H1 (cell line): ENCODE measurements at regions not wholly inside any gene's neighbourhood (a gene's known extent, or its start where the extent isn't known, plus 50 kb on each side); places are given as distances from the start of the nearest gene placed in this dataset.

ENCODE experiments used
- CTCF ChIA-PET: fragments of 300-600 bp; sonication (Branson Sonifier 250); formaldehyde crosslinking; loops from one replicate; lab custom pipeline; 2021; ENCODE audit not compliant: partially characterized antibody; lab: Charles Lee
- POLR2A ChIA-PET: fragments of 300-600 bp; sonication (Branson Sonifier 250); formaldehyde crosslinking; loops from one replicate; lab custom pipeline; 2021; ENCODE audit warnings: inconsistent platforms; ENCODE audit not compliant: partially characterized antibody; lab: Charles Lee
- DNase-seq, 2 experiments: peaks; one replicate each; pipeline versions ENCODE4 v3.0.0 to v3.0.0-alpha.2; 2010 to 2022; ENCODE audit warnings: low spot score in 2 of 2, low read depth in 1 of 2, mixed read lengths in 1 of 2
- FAIRE-seq: peaks from 2 replicates; lab custom pipeline; 2011; peaks lifted over from hg19 to GRCh38; lab: Jason Lieb, UNC
- H2AFZ ChIP-seq: 2 replicates; pipeline ENCODE4 v1.8.1; 2012; ENCODE audit warnings: low read length, inconsistent platforms
- H2AK5ac ChIP-seq: 2 replicates; pipeline ENCODE4 v1.6.1; 2013; ENCODE audit warnings: low read depth, low read length
- H2BK120ac ChIP-seq: replicated peaks from 2 replicates; pipeline ENCODE3; 2013; ENCODE audit warnings: low read depth, low read length, inconsistent platforms
- H2BK12ac ChIP-seq: 2 replicates; pipeline ENCODE4 v1.6.1; 2013; ENCODE audit warnings: low read depth, low read length
- H2BK15ac ChIP-seq: 2 replicates; pipeline ENCODE4 v1.6.1; 2013; ENCODE audit warnings: low read length
- H2BK20ac ChIP-seq: 2 replicates; pipeline ENCODE4 v1.6.1; 2013; ENCODE audit warnings: low read length
- H2BK5ac ChIP-seq: 2 replicates; pipeline ENCODE4 v1.6.1; 2013; ENCODE audit warnings: low read depth, low read length
- H3K14ac ChIP-seq: 2 replicates; pipeline ENCODE4 v1.6.1; 2013; ENCODE audit warnings: inconsistent platforms; ENCODE audit not compliant: insufficient read length
- H3K18ac ChIP-seq: 2 replicates; pipeline ENCODE4 v1.6.1; 2013; ENCODE audit warnings: low read length; ENCODE audit errors: extremely low read depth
- H3K23ac ChIP-seq: 2 replicates; pipeline ENCODE4 v1.6.1; 2013; ENCODE audit warnings: inconsistent platforms; ENCODE audit not compliant: insufficient read length
- H3K23me2 ChIP-seq: 2 replicates; pipeline ENCODE4 v1.6.1; 2013; ENCODE audit warnings: low read depth, low read length
- H3K27ac ChIP-seq: 2 replicates; pipeline ENCODE4 v1.6.1; 2011; ENCODE audit warnings: low read depth, low read length, inconsistent platforms
- H3K27me3 ChIP-seq, 4 experiments: replicated peaks in 1 of 4; 1 replicate in 1 of 4; 2 replicates in 3 of 4; pipeline versions ENCODE4 v1.6.1 to v1.8.1; 2011 to 2013; ENCODE audit warnings: low read length in 3 of 4, mild to moderate bottlenecking in 3 of 4, inconsistent platforms in 2 of 4, mixed read lengths in 2 of 4, moderate library complexity in 1 of 4; ENCODE audit not compliant: control insufficient read depth in 3 of 4, insufficient read depth in 3 of 4; ENCODE audit errors: extremely low read depth in 1 of 4
- H3K36me3 ChIP-seq, 4 experiments: 2 replicates each; pipeline versions ENCODE4 v1.6.1 to v1.8.1; 2011 to 2013; ENCODE audit warnings: mild to moderate bottlenecking in 4 of 4, low read length in 3 of 4, moderate library complexity in 2 of 4, control low read depth in 1 of 4, inconsistent platforms in 1 of 4; ENCODE audit not compliant: insufficient read depth in 4 of 4, control insufficient read depth in 2 of 4
- H3K4ac ChIP-seq: replicated peaks from 2 replicates; pipeline ENCODE3; 2013; ENCODE audit warnings: low read length, low read depth, mixed read lengths, inconsistent platforms; ENCODE audit not compliant: insufficient read length
- H3K4me1 ChIP-seq, 4 experiments: replicated peaks in 1 of 4; 1 replicate in 1 of 4; 2 replicates in 3 of 4; pipeline versions ENCODE4 v1.6.1 to v1.8.1; 2011 to 2013; ENCODE audit warnings: low read length in 3 of 4, inconsistent platforms in 2 of 4, mixed read lengths in 1 of 4; ENCODE audit not compliant: insufficient read depth in 4 of 4, control insufficient read depth in 3 of 4
- H3K4me2 ChIP-seq, 2 experiments: 2 replicates each; pipeline versions ENCODE4 v1.6.1 to v1.8.1; 2011 to 2013; ENCODE audit warnings: low read depth in 2 of 2, low read length in 2 of 2, control low read depth in 1 of 2, inconsistent platforms in 1 of 2, mild to moderate bottlenecking in 1 of 2; ENCODE audit not compliant: insufficient read depth in 1 of 2
- H3K4me3 ChIP-seq, 4 experiments: fragments of 200-600, 300-600 bp in 1 of 4; sonication (generic), shearing (Covaris generic), sonication (Bioruptor Twin) in 1 of 4; 2 replicates each; pipeline versions ENCODE4 v1.5.1 to v1.8.1; 2011 to 2016; ENCODE audit warnings: low read length in 4 of 4, low read depth in 3 of 4, control low read depth in 2 of 4, inconsistent platforms in 2 of 4, mild to moderate bottlenecking in 2 of 4, mixed read lengths in 1 of 4, moderate library complexity in 1 of 4; ENCODE audit not compliant: insufficient read depth in 2 of 4; ENCODE audit errors: extremely low read depth in 1 of 4
- H3K56ac ChIP-seq: replicated peaks from 2 replicates; pipeline ENCODE3; 2013; ENCODE audit warnings: low read depth, mild to moderate bottlenecking, mixed read lengths, low read length, inconsistent platforms; ENCODE audit not compliant: insufficient read length
- H3K79me1 ChIP-seq: 2 replicates; pipeline ENCODE4 v1.6.1; 2013; ENCODE audit warnings: low read depth, low read length, control low read depth
- H3K79me2 ChIP-seq, 2 experiments: 2 replicates each; pipeline versions ENCODE4 v1.6.1 to v1.8.1; 2012 to 2013; ENCODE audit warnings: low read length in 2 of 2, mild to moderate bottlenecking in 2 of 2, inconsistent platforms in 1 of 2; ENCODE audit not compliant: insufficient read depth in 2 of 2, control insufficient read depth in 1 of 2
- H3K9ac ChIP-seq, 4 experiments: replicated peaks in 1 of 4; 1 replicate in 1 of 4; 2 replicates in 3 of 4; pipeline versions ENCODE4 v1.6.1 to v1.8.1; 2011 to 2013; ENCODE audit warnings: low read depth in 3 of 4, low read length in 3 of 4, control low read depth in 2 of 4, mild to moderate bottlenecking in 2 of 4, moderate library complexity in 2 of 4, inconsistent platforms in 1 of 4; ENCODE audit errors: extremely low read depth in 1 of 4
- H3K9me3 ChIP-seq, 2 experiments: 2 replicates each; pipeline versions ENCODE4 v1.6.1 to v1.8.1; 2012 to 2013; ENCODE audit warnings: mild to moderate bottlenecking in 2 of 2, moderate library complexity in 2 of 2, control low read depth in 1 of 2, inconsistent platforms in 1 of 2, low read depth in 1 of 2, low read length in 1 of 2, mixed read lengths in 1 of 2; ENCODE audit not compliant: insufficient read depth in 2 of 2
- H4K20me1 ChIP-seq, 2 experiments: replicated peaks in 1 of 2; 2 replicates each; pipeline versions ENCODE3 to v1.8.1; 2011 to 2013; ENCODE audit warnings: inconsistent platforms in 2 of 2, low read length in 2 of 2, mild to moderate bottlenecking in 1 of 2; ENCODE audit not compliant: insufficient read depth in 2 of 2, control insufficient read depth in 1 of 2
- H4K5ac ChIP-seq: 2 replicates; pipeline ENCODE4 v1.6.1; 2013; ENCODE audit warnings: low read length, low read depth, mixed read lengths, inconsistent platforms; ENCODE audit not compliant: insufficient read length
- H4K8ac ChIP-seq: 2 replicates; pipeline ENCODE4 v1.8.0; 2013; ENCODE audit warnings: mild to moderate bottlenecking, moderate library complexity, low read length, inconsistent platforms; ENCODE audit not compliant: insufficient read depth; ENCODE audit errors: extremely low read depth
- H4K91ac ChIP-seq: replicated peaks from 2 replicates; pipeline ENCODE3; 2013; ENCODE audit warnings: low read length, mixed read lengths, inconsistent platforms; ENCODE audit not compliant: insufficient read length
- CHD1 ChIP-seq: IDR thresholded peaks from 2 replicates; pipeline ENCODE4 v1.6.1; 2012; ENCODE audit warnings: low read depth, low read length, improper control_type of control experiment
- KDM1A ChIP-seq: fragments of 200-600, 300-600 bp; sonication (generic); IDR thresholded peaks from 2 replicates; pipeline ENCODE4 v1.7.1; 2016; ENCODE audit warnings: mild to moderate bottlenecking, low read length, borderline replicate concordance
- RNF2 ChIP-seq: fragments of 200-900, 300-1000 bp; sonication (generic); IDR thresholded peaks from 2 replicates; pipeline ENCODE4 v1.7.1; 2016; ENCODE audit warnings: borderline replicate concordance, low read depth, mild to moderate bottlenecking, antibody characterized with exemption, low read length; ENCODE audit not compliant: poor library complexity, severe bottlenecking; ENCODE audit errors: missing control alignments
- TAF1 ChIP-seq: IDR thresholded peaks from 2 replicates; pipeline ENCODE4 v1.6.1; 2011; ENCODE audit warnings: mild to moderate bottlenecking, low read depth, low read length
- WGBS, 2 experiments: shearing (Covaris generic) in 1 of 2; methylation state at CpG; one replicate each; pipeline versions ENCODE4 v1.1.6 to v1.1.7; 2013 to 2015; ENCODE audit warnings: low lambda C conversion rate in 2 of 2, mixed read lengths in 2 of 2, inconsistent platforms in 1 of 2, low coverage in 1 of 2, missing lambda C conversion rate in 1 of 2; ENCODE audit not compliant: insufficient replicate concordance in 2 of 2, insufficient coverage in 1 of 2, insufficient read length in 1 of 2; ENCODE audit errors: extremely low coverage in 1 of 2, missing lambda C conversion rate in 1 of 2; 5-methylcytosine and 5-hydroxymethylcytosine counted together

DNA sequence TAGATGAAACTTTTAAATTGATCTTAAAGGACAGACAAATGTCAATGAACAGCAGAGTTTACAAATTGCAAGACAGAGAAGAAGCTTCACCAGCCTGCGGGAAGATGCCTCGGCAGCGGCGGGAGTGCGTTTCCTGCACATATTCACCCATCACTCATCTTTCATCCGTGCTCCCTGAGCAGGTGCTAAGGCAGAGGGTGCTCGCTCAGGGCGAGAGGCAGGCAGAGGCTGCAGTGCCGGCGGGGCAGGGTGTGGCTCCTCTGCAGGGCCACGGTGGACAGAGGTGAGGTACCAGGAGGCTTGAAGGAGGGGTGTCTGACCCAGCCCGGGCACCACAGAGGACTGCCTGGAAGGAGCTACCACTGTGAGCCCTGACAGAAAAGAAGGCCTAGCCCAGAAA lies 155.2 kb upstream of the PPP2R2D start:
- Histone ChIP-seq H3K4ac (no peak overlapping the region), H3K14ac (no peak overlapping the region), H4K5ac (no peak overlapping the region), H2AFZ (no peak overlapping the region), H3K79me1 (no peaks in the 10 kb centered on the region), H3K79me2 (no peaks in the 10 kb centered on the region), H3K18ac (no peak overlapping the region), H2BK15ac (no peak overlapping the region), H4K20me1 (no peaks in the 10 kb centered on the region), H3K56ac (no peak overlapping the region), H2BK20ac (0 out of 2 replicates have a peak overlapping the region, but pooled peaks have one; percentile 86), H3K36me3 (no peaks in the 10 kb centered on the region), H3K23me2 (no peaks in the 10 kb centered on the region; the same call in 1 of the 2 replicates), H4K91ac (peak overlapping the region; percentile 55), H3K27me3 (no peaks in the 10 kb centered on the region), H3K4me2 (no peak overlapping the region), H3K9me3 (no peaks in the 10 kb centered on the region), H2BK12ac (0 out of 2 replicates have a peak overlapping the region, but pooled peaks have one; percentile 87), H3K4me3 (no peak overlapping the region), H3K9ac (no peak overlapping the region), H3K27ac (no peak overlapping the region), H4K8ac (peak overlapping the region; percentile 29; the same call in 1 of the 2 replicates), H3K4me1 (peaks cover 0 to 20% (median 14%) of the 10 kb centered on the region in 4 experiments; a peak in 6 of 7 replicates), H2BK5ac (no peak overlapping the region), H2BK120ac (no peak overlapping the region), H2AK5ac (peak overlapping the region; percentile 78; the same call in 1 of the 2 replicates), H3K23ac (no peak overlapping the region)
- POLR2A ChIA-PET = no interaction called here
- TF ChIP-seq KDM1A = no peak
- TF ChIP-seq TAF1 = no peak
- TF ChIP-seq CHD1 = no peak
- TF ChIP-seq RNF2 = no peak
- WGBS, 2 experiments = 89% methylated on average over 11 of the region's 12 CpGs; no CpG with 5 or more reads in 1 of the 2 experiments
- CTCF ChIA-PET = no interaction called here
- no peak for DNase-seq
- FAIRE-seq = no peak
